ENCODE measurements at regions not wholly inside any gene's neighbourhood (a gene's known extent, or its start where the extent isn't known, plus 50 kb on each side); places are given as distances from the start of the nearest gene placed in this dataset.
A peak's percentile ranks its signal among the peaks of the same experiment; 100 is the strongest.

GRCh38 chr9:515665-516064, 301.0 kb downstream of the DOCK8 start:
- no peak for DNase-seq (ENCODE audit: low spot score)

- DNase-seq (ENCODE audit: low spot score) = no peak
Observed at GRCh38 chr9:517993-518392, 303.3 kb downstream of the DOCK8 start.

GRCh38 chr9:518540-518939, 303.9 kb downstream of the DOCK8 start:
- DNase-seq (ENCODE audit: low spot score) = no peak

GRCh38 chr9:519579-519978, 304.9 kb downstream of the DOCK8 start:
- no peak for DNase-seq (ENCODE audit: low spot score)

- no peak for DNase-seq (ENCODE audit: low spot score)
Observed at GRCh38 chr9:520302-520701, 305.6 kb downstream of the DOCK8 start.

- DNase-seq (ENCODE audit: low spot score) = no peak
Observed at GRCh38 chr9:522190-522589, 307.5 kb downstream of the DOCK8 start.

GRCh38 chr9:522658-523057, 308.0 kb downstream of the DOCK8 start:
- no peak for DNase-seq (ENCODE audit: low spot score)

- no peak for DNase-seq (ENCODE audit: low spot score)
Observed at GRCh38 chr9:523444-523843, 308.8 kb downstream of the DOCK8 start.

GRCh38 chr9:524008-524407, 309.3 kb downstream of the DOCK8 start:
- no peak for DNase-seq (ENCODE audit: low spot score)

GRCh38 chr9:526904-527591, 312.4 kb downstream of the DOCK8 start:
- DNase-seq (ENCODE audit: low spot score) = no peak

- DNase-seq (ENCODE audit: low spot score) = no peak
Observed at GRCh38 chr9:529731-530130, 311.8 kb upstream of the DMRT1 start.

GRCh38 chr9:530681-531080, 310.8 kb upstream of the DMRT1 start:
- no peak for DNase-seq (ENCODE audit: low spot score)

- no peak for DNase-seq (ENCODE audit: low spot score)
Observed at GRCh38 chr9:532707-533106, 308.8 kb upstream of the DMRT1 start.

GRCh38 chr9:534886-535285, 306.6 kb upstream of the DMRT1 start:
- DNase-seq (ENCODE audit: low spot score) = peak; percentile 15

- no peak for DNase-seq (ENCODE audit: low spot score)
Observed at GRCh38 chr9:535356-535755, 306.1 kb upstream of the DMRT1 start.

GRCh38 chr9:536597-537511, 304.6 kb upstream of the DMRT1 start:
- no peak for DNase-seq (ENCODE audit: low spot score)

- DNase-seq (ENCODE audit: low spot score) = no peak
Observed at GRCh38 chr9:543478-543877, 298.0 kb upstream of the DMRT1 start.

- no peak for DNase-seq (ENCODE audit: low spot score)
Observed at GRCh38 chr9:545480-545879, 296.0 kb upstream of the DMRT1 start.

GRCh38 chr9:546235-546634, 295.3 kb upstream of the DMRT1 start:
- DNase-seq (ENCODE audit: low spot score) = no peak

- DNase-seq (ENCODE audit: low spot score) = peak; percentile 53
Observed at GRCh38 chr9:546797-547223, 294.7 kb upstream of the DMRT1 start.

GRCh38 chr9:547314-547713, 294.2 kb upstream of the DMRT1 start:
- DNase-seq (ENCODE audit: low spot score) = no peak

GRCh38 chr9:549455-549997, 292.0 kb upstream of the DMRT1 start:
- no peak for DNase-seq (ENCODE audit: low spot score)

GRCh38 chr9:550333-550732, 291.2 kb upstream of the DMRT1 start:
- no peak for DNase-seq (ENCODE audit: low spot score)
